Uterus (tissue), 3 donors: ENCODE measurements at regions not wholly inside any gene's neighbourhood (a gene's known extent, or its start where the extent isn't known, plus 50 kb on each side); places are given as distances from the start of the nearest gene placed in this dataset.

Experiments
- DNase-seq, 2 donors: peaks; one replicate each; pipeline ENCODE4 v3.0.0-alpha.2; 2019 to 2020
- H3K27ac ChIP-seq, 2 donors: fragments of 200-600 bp; sonication (generic); 1 replicate in 1 of 2; 2 replicates in 1 of 2; pipeline ENCODE4 v1.5.1; 2016 to 2018
- H3K27me3 ChIP-seq, 2 donors: fragments of 200-600 bp; sonication (generic); one replicate each; pipeline ENCODE4 v1.5.1; 2018 to 2019; ENCODE audit warnings: control low read depth in 1 of 2
- H3K36me3 ChIP-seq, 2 donors: fragments of 200-600 bp; sonication (generic); one replicate each; pipeline ENCODE4 v1.5.1; 2019; ENCODE audit warnings: control low read depth in 1 of 2
- H3K4me1 ChIP-seq, 2 donors: fragments of 200-600 bp; sonication (generic); one replicate each; pipeline ENCODE4 v1.5.1; 2018 to 2019; ENCODE audit warnings: control low read depth in 1 of 2
- H3K4me3 ChIP-seq, 2 donors: fragments of 200-600 bp; sonication (generic); 1 replicate in 1 of 2; 2 replicates in 1 of 2; pipeline ENCODE4 v1.5.1; 2018 to 2019; ENCODE audit warnings: mild to moderate bottlenecking in 1 of 2
- H3K9me3 ChIP-seq, 2 donors: fragments of 200-600 bp; sonication (generic); one replicate each; pipeline ENCODE4 v1.5.1; 2019; ENCODE audit warnings: control low read depth in 1 of 2
- CTCF ChIP-seq, 4 experiments: fragments of 200-600 bp in 2 of 4; fragments of 450-650 bp in 2 of 4; sonication (generic) in 2 of 4; IDR thresholded peaks; one replicate each; pipeline ENCODE4 v1.5.1; 2016 to 2019; ENCODE audit warnings: antibody characterized with exemption in 4 of 4, mild to moderate bottlenecking in 2 of 4, moderate library complexity in 1 of 4
- POLR2A ChIP-seq, 2 donors: fragments of 450-650 bp; IDR thresholded peaks; one replicate each; pipeline ENCODE4 v1.6.1; 2016; ENCODE audit warnings: antibody characterized with exemption in 2 of 2, mild to moderate bottlenecking in 1 of 2, moderate library complexity in 1 of 2
- intact Hi-C: fragments of 100-400 bp; cut with DNase I; formaldehyde crosslinking; loops from one replicate; pipeline ENCODE4 v1.15.1; 2023; ENCODE audit warnings: low total_unique reads
- donor health status: DM: yes; HTN: yes; CAD: no.

GRCh38 chr9:91119142-91119541, 242.6 kb downstream of the AUH start:
- no peaks in the 10 kb centered on the region for H3K36me3 ChIP-seq
- no peak for DNase-seq
- no peaks in the 10 kb centered on the region for H3K27me3 ChIP-seq
- H3K9me3 ChIP-seq = no peaks in the 10 kb centered on the region
- TF ChIP-seq CTCF (IDR thresholded peaks at IDR 0.05) (no peak), POLR2A (IDR thresholded peaks at IDR 0.05) (no peak)
- no peak overlapping the region for H3K4me3 ChIP-seq
- H3K27ac ChIP-seq = peak overlapping the region; percentile 87
- intact Hi-C loops = no loop called here
- peaks cover 6 to 8% of the 10 kb centered on the region in 2 donors for H3K4me1 ChIP-seq

GRCh38 chr9:91119679-91120078, 242.0 kb downstream of the AUH start:
- H3K4me1 ChIP-seq = peaks cover 6 to 8% of the 10 kb centered on the region in 2 donors
- H3K36me3 ChIP-seq = no peaks in the 10 kb centered on the region
- H3K9me3 ChIP-seq = peaks cover 0 to 5% of the 10 kb centered on the region in 2 donors
- intact Hi-C loops = no loop called here
- no peak overlapping the region for H3K4me3 ChIP-seq
- DNase-seq = no peak
- no peaks in the 10 kb centered on the region for H3K27me3 ChIP-seq
- no peak for TF ChIP-seq POLR2A (IDR thresholded peaks at IDR 0.05)
- TF ChIP-seq CTCF (IDR thresholded peaks at IDR 0.05) = no peak
- peak overlapping the region; percentile 87 for H3K27ac ChIP-seq

GRCh38 chr9:91120200-91120599, 241.5 kb downstream of the AUH start:
- Histone ChIP-seq H3K27ac (peak overlapping the region; percentile 87), H3K27me3 (no peaks in the 10 kb centered on the region), H3K9me3 (peaks cover 0 to 7% of the 10 kb centered on the region in 2 donors), H3K4me1 (peaks cover 6 to 8% of the 10 kb centered on the region in 2 donors), H3K4me3 (no peak overlapping the region), H3K36me3 (no peaks in the 10 kb centered on the region)
- intact Hi-C loops = no loop called here
- DNase-seq = no peak
- TF ChIP-seq CTCF (IDR thresholded peaks at IDR 0.05) = no peak
- no peak for TF ChIP-seq POLR2A (IDR thresholded peaks at IDR 0.05)

- Histone ChIP-seq H3K9me3 (peaks cover 0 to 7% of the 10 kb centered on the region in 2 donors), H3K4me1 (peaks cover 6 to 7% of the 10 kb centered on the region in 2 donors), H3K27ac (no peak overlapping the region), H3K27me3 (no peaks in the 10 kb centered on the region), H3K36me3 (no peaks in the 10 kb centered on the region), H3K4me3 (no peak overlapping the region)
- TF ChIP-seq CTCF (IDR thresholded peaks at IDR 0.05) = no peak
- TF ChIP-seq POLR2A (IDR thresholded peaks at IDR 0.05) = no peak
- DNase-seq = no peak
- intact Hi-C loops = no loop called here
Observed at GRCh38 chr9:91122755-91123154, 239.0 kb downstream of the AUH start.

- Histone ChIP-seq H3K27ac (no peak overlapping the region), H3K4me1 (peaks cover 0 to 4% of the 10 kb centered on the region in 2 donors), H3K9me3 (peaks cover 0 to 7% of the 10 kb centered on the region in 2 donors), H3K4me3 (no peak overlapping the region), H3K36me3 (no peaks in the 10 kb centered on the region), H3K27me3 (no peaks in the 10 kb centered on the region)
- TF ChIP-seq POLR2A (IDR thresholded peaks at IDR 0.05) (no peak), CTCF (IDR thresholded peaks at IDR 0.05) (no peak)
- DNase-seq = no peak
- intact Hi-C loops = no loop called here
Observed at GRCh38 chr9:91126761-91127445, 234.8 kb downstream of the AUH start.
